Heart left ventricle (tissue), 16 donors: ENCODE measurements at regions not wholly inside any gene's neighbourhood (a gene's known extent, or its start where the extent isn't known, plus 50 kb on each side); places are given as distances from the start of the nearest gene placed in this dataset.

Experiments
- ATAC-seq, 4 donors: fragments of 200-7000 bp; cut with Tn5 transposase; one replicate each; pipeline ENCODE4 v1.9.1; 2020 to 2022; ENCODE audit warnings: moderate library complexity in 4 of 4, mild to moderate bottlenecking in 3 of 4, moderate number of reproducible peaks in 1 of 4
- DNase-seq, 5 donors: peaks; one replicate each; pipeline ENCODE4 v3.0.0-alpha.2; 2020
- H3K27ac ChIP-seq, 12 donors: fragments of 200-600 bp; sonication (generic) in 4 of 12; one replicate each; pipeline versions ENCODE4 v1.5.0 to v1.8.0; 2016 to 2022; ENCODE audit warnings: mild to moderate bottlenecking in 2 of 12
- H3K27me3 ChIP-seq, 9 donors: fragments of 200-600 bp; sonication (generic) in 2 of 9; one replicate each; pipeline versions ENCODE4 v1.5.1 to v1.8.0; 2016 to 2022; ENCODE audit warnings: mild to moderate bottlenecking in 3 of 9
- H3K36me3 ChIP-seq, 9 donors: fragments of 200-600 bp; sonication (generic) in 2 of 9; one replicate each; pipeline versions ENCODE4 v1.5.0 to v1.8.0; 2018 to 2022; ENCODE audit warnings: mild to moderate bottlenecking in 2 of 9
- H3K4me1 ChIP-seq, 12 donors: fragments of 200-600 bp; sonication (generic) in 4 of 12; one replicate each; pipeline versions ENCODE4 v1.5.0 to v1.8.0; 2016 to 2022; ENCODE audit warnings: mild to moderate bottlenecking in 3 of 12
- H3K4me3 ChIP-seq, 12 donors: fragments of 200-600 bp; sonication (generic) in 4 of 12; one replicate each; pipeline versions ENCODE4 v1.5.0 to v1.8.0; 2017 to 2022; ENCODE audit warnings: mild to moderate bottlenecking in 9 of 12, moderate library complexity in 4 of 12
- H3K9me3 ChIP-seq, 12 donors: fragments of 200-600 bp; sonication (generic) in 4 of 12; one replicate each; pipeline versions ENCODE4 v1.5.0 to v1.8.0; 2016 to 2022; ENCODE audit warnings: mild to moderate bottlenecking in 1 of 12
- CTCF ChIP-seq, 12 donors: fragments of 200-600 bp; sonication (generic) in 4 of 12; IDR thresholded peaks; one replicate each; pipeline versions ENCODE4 v1.5.0 to v1.8.0; 2018 to 2022; ENCODE audit warnings: antibody characterized with exemption in 12 of 12, mild to moderate bottlenecking in 5 of 12
- POLR2A ChIP-seq, 2 donors: fragments of 450-650 bp; IDR thresholded peaks; one replicate each; pipeline ENCODE4 v1.6.1; 2017; ENCODE audit warnings: antibody characterized with exemption in 2 of 2, mild to moderate bottlenecking in 2 of 2, moderate library complexity in 2 of 2
- WGBS, 4 donors: extraction: QIAGEN DNeasy Blood & Tissue Kit in 2 of 4; methylation state at CpG; one replicate each; pipeline versions ENCODE4 v1.1.5 to v1.1.7; 2013 to 2018; 5-methylcytosine and 5-hydroxymethylcytosine counted together
- intact Hi-C, 10 donors: fragments of 100-400 bp; cut with DNase I; formaldehyde crosslinking; loops; one replicate each; pipeline versions ENCODE4 v1.11.1 to v1.14.2; 2022
- donor health status: ischemic (EF 13 %, LVEDD 7.1; RV severe dilation, severe dysfunction).
- donor health status: healthy with polysubstance abuse.
- donor health status: DM: no; HTN: yes; CAD: no.
- donor health status: DM: no; HTN: no; CAD: no.
- donor health status: ischemic (EF 25% LVEDD 6.9; RV normal size, moderate dysfunction).
- donor health status: ischemic (EF 25% LVEDD 5.7; RV mildly dilated, moderate dysfunction).
- donor health status: healthy.
- donor health status: DM: yes; HTN: yes; CAD: no.
- donor health status: ischemic (EF 35%, LVEDD 5.7; RV mildly dilated, moderate dysfunction).
- donor health status: nonischemic (EF 11% LVEDD 7.7; RV severe dilation, severe dysfunction).
- donor health status: DM: yes; HTN: yes; CAD: no.
- donor health status: PGD.
- donor health status: ischemic (EF 29% LVEDD 5.4; RV normal size, mild dysfunction).
- donor health status: nonischemic (EF 23%, LVEDD 6.1; RV moderate dilation, normal function).

- Histone ChIP-seq H3K4me1 (peaks cover 0 to 23% (median 7%) of the 10 kb centered on the region in 12 donors), H3K27ac (no peak overlapping the region), H3K4me3 (no peak overlapping the region), H3K27me3 (no peaks in the 10 kb centered on the region), H3K36me3 (no peaks in the 10 kb centered on the region), H3K9me3 (no peaks in the 10 kb centered on the region)
- TF ChIP-seq POLR2A (IDR thresholded peaks at IDR 0.05) (no peak), CTCF (IDR thresholded peaks at IDR 0.05) (peak in 1 of 12 donors; percentile 11)
- ATAC-seq (no peak), DNase-seq (peak in 1 of 5 donors; percentile 6)
- intact Hi-C loops = no loop called here
- 84 to 93% (median 89%) methylated on average over 6 of the region's 6 CpGs for WGBS, 4 donors
Observed at GRCh38 chr5:171597946-171598640, 178.6 kb downstream of the FGF18 start.

- ATAC-seq (no peak), DNase-seq (no peak)
- H3K4me1 ChIP-seq = peaks cover 0 to 23% (median 7%) of the 10 kb centered on the region in 12 donors
- no peaks in the 10 kb centered on the region for H3K9me3 ChIP-seq
- TF ChIP-seq POLR2A (IDR thresholded peaks at IDR 0.05) (no peak), CTCF (IDR thresholded peaks at IDR 0.05) (no peak)
- H3K27me3 ChIP-seq = no peaks in the 10 kb centered on the region
- H3K27ac ChIP-seq = no peak overlapping the region
- no peak overlapping the region for H3K4me3 ChIP-seq
- intact Hi-C loops = no loop called here
- WGBS, 4 donors = 86 to 94% (median 92%) methylated on average over 7 of the region's 7 CpGs
- H3K36me3 ChIP-seq = no peaks in the 10 kb centered on the region
Observed at GRCh38 chr5:171598641-171599152, 179.2 kb downstream of the FGF18 start.

GRCh38 chr5:171599411-171599810 is 180.0 kb downstream of the FGF18 start:
- DNase-seq (peak in 2 of 5 donors; percentile 44 to 57), ATAC-seq (peak; percentile 7 to 35 (median 16))
- Histone ChIP-seq H3K27ac (no peak overlapping the region), H3K4me3 (no peak overlapping the region), H3K36me3 (no peaks in the 10 kb centered on the region), H3K4me1 (peaks cover 0 to 23% (median 7%) of the 10 kb centered on the region in 12 donors), H3K9me3 (no peaks in the 10 kb centered on the region), H3K27me3 (no peaks in the 10 kb centered on the region)
- intact Hi-C loops = no loop called here
- WGBS, 4 donors = 45 to 60% (median 53%) methylated on average over 9 to 10 of the region's 10 CpGs
- TF ChIP-seq CTCF (IDR thresholded peaks at IDR 0.05) = no peak
- TF ChIP-seq POLR2A (IDR thresholded peaks at IDR 0.05) = no peak

- WGBS, 4 donors = 90 to 93% (median 92%) methylated on average over 7 of the region's 7 CpGs
- ATAC-seq = no peak
- intact Hi-C loops = no loop called here
- Histone ChIP-seq H3K36me3 (no peaks in the 10 kb centered on the region), H3K9me3 (no peaks in the 10 kb centered on the region), H3K4me3 (no peak overlapping the region), H3K4me1 (peaks cover 0 to 23% (median 7%) of the 10 kb centered on the region in 12 donors), H3K27me3 (no peaks in the 10 kb centered on the region), H3K27ac (no peak overlapping the region)
- TF ChIP-seq CTCF (IDR thresholded peaks at IDR 0.05) (no peak), POLR2A (IDR thresholded peaks at IDR 0.05) (no peak)
- DNase-seq = peak in 1 of 5 donors; percentile 8
Observed at GRCh38 chr5:171599957-171600612, 180.6 kb downstream of the FGF18 start.
